Subcutaneous abdominal adipose tissue (tissue), 5 donors: ENCODE measurements at regions not wholly inside any gene's neighbourhood (a gene's known extent, or its start where the extent isn't known, plus 50 kb on each side); places are given as distances from the start of the nearest gene placed in this dataset.

Source experiments
- H3K27ac ChIP-seq: one replicate; pipeline ENCODE4 v1.7.0; 2013; ENCODE audit warnings: low read depth, mild to moderate bottlenecking, inconsistent platforms, low read length, moderate library complexity
- H3K27me3 ChIP-seq, 5 donors: one replicate each; pipeline ENCODE4 v1.7.0; 2013; ENCODE audit warnings: low read length in 5 of 5, inconsistent platforms in 1 of 5; ENCODE audit not compliant: control insufficient read depth in 5 of 5, insufficient read depth in 4 of 5
- H3K36me3 ChIP-seq, 5 donors: one replicate each; pipeline ENCODE4 v1.7.0; 2013; ENCODE audit warnings: low read length in 5 of 5; ENCODE audit not compliant: control insufficient read depth in 5 of 5, insufficient read depth in 5 of 5
- H3K4me1 ChIP-seq, 5 donors: one replicate each; pipeline ENCODE4 v1.7.0; 2013; ENCODE audit warnings: low read length in 5 of 5, mild to moderate bottlenecking in 3 of 5, moderate library complexity in 1 of 5; ENCODE audit not compliant: control insufficient read depth in 5 of 5, insufficient read depth in 5 of 5
- H3K4me3 ChIP-seq, 5 donors: one replicate each; pipeline ENCODE4 v1.7.0; 2013; ENCODE audit warnings: low read length in 5 of 5, low read depth in 1 of 5
- H3K9ac ChIP-seq, 5 donors: one replicate each; pipeline ENCODE4 v1.7.0; 2013; ENCODE audit warnings: low read length in 5 of 5, mild to moderate bottlenecking in 4 of 5, moderate library complexity in 3 of 5
- H3K9me3 ChIP-seq, 5 donors: one replicate each; pipeline ENCODE4 v1.7.0; 2013; ENCODE audit warnings: low read length in 5 of 5; ENCODE audit not compliant: control insufficient read depth in 5 of 5
- donor health status: healthy.
- donor health status: healthy.
- donor health status: healthy.
- donor health status: healthy.
- donor health status: healthy.

- H3K27ac ChIP-seq = no peak overlapping the region
- no peaks in the 10 kb centered on the region for H3K4me1 ChIP-seq
- no peaks in the 10 kb centered on the region for H3K36me3 ChIP-seq
Measured at GRCh38 chr5:153223376-153223775, 267.1 kb upstream of the GRIA1 start.

GRCh38 chr5:153224651-153225050 lies 265.8 kb upstream of the GRIA1 start:
- H3K27me3 ChIP-seq = no peaks in the 10 kb centered on the region
- no peak overlapping the region for H3K4me3 ChIP-seq
- H3K36me3 ChIP-seq = no peaks in the 10 kb centered on the region
- H3K4me1 ChIP-seq = no peaks in the 10 kb centered on the region
- no peak overlapping the region for H3K27ac ChIP-seq
- no peak overlapping the region for H3K9ac ChIP-seq
- no peaks in the 10 kb centered on the region for H3K9me3 ChIP-seq

More at GRCh38 chr5:153223376-153223775, 267.1 kb upstream of the GRIA1 start:
- no peak overlapping the region for H3K9ac ChIP-seq
- no peak overlapping the region for H3K4me3 ChIP-seq
- H3K27me3 ChIP-seq = no peaks in the 10 kb centered on the region
- peaks cover 0 to 5% (median 0%) of the 10 kb centered on the region in 5 donors for H3K9me3 ChIP-seq

GRCh38 chr5:153233933-153234332 lies 256.5 kb upstream of the GRIA1 start:
- Histone ChIP-seq H3K4me1 (no peaks in the 10 kb centered on the region), H3K36me3 (no peaks in the 10 kb centered on the region), H3K4me3 (no peak overlapping the region), H3K27me3 (no peaks in the 10 kb centered on the region), H3K9me3 (no peaks in the 10 kb centered on the region), H3K9ac (no peak overlapping the region), H3K27ac (no peak overlapping the region)

- Histone ChIP-seq H3K27ac (no peak overlapping the region), H3K36me3 (no peaks in the 10 kb centered on the region), H3K27me3 (no peaks in the 10 kb centered on the region), H3K9ac (no peak overlapping the region), H3K4me1 (no peaks in the 10 kb centered on the region), H3K9me3 (no peaks in the 10 kb centered on the region), H3K4me3 (no peak overlapping the region)
Measured at GRCh38 chr5:153236319-153236718, 254.2 kb upstream of the GRIA1 start.

- Histone ChIP-seq H3K4me1 (no peaks in the 10 kb centered on the region), H3K4me3 (no peak overlapping the region), H3K36me3 (no peaks in the 10 kb centered on the region), H3K27ac (no peak overlapping the region), H3K9ac (no peak overlapping the region), H3K9me3 (no peaks in the 10 kb centered on the region), H3K27me3 (no peaks in the 10 kb centered on the region)
Measured at GRCh38 chr5:153237671-153238332, 252.7 kb upstream of the GRIA1 start.

GRCh38 chr5:153257381-153257780 lies 233.1 kb upstream of the GRIA1 start:
- no peak overlapping the region for H3K4me3 ChIP-seq
- H3K36me3 ChIP-seq = no peaks in the 10 kb centered on the region
- H3K27me3 ChIP-seq = no peaks in the 10 kb centered on the region
- no peak overlapping the region for H3K9ac ChIP-seq
- H3K27ac ChIP-seq = no peak overlapping the region
- peaks cover 0 to 4% (median 0%) of the 10 kb centered on the region in 5 donors for H3K9me3 ChIP-seq
- H3K4me1 ChIP-seq = no peaks in the 10 kb centered on the region

GRCh38 chr5:153258469-153258868 lies 232.0 kb upstream of the GRIA1 start:
- Histone ChIP-seq H3K4me1 (no peaks in the 10 kb centered on the region), H3K9ac (no peak overlapping the region), H3K27ac (no peak overlapping the region), H3K9me3 (peaks cover 0 to 4% (median 0%) of the 10 kb centered on the region in 5 donors), H3K4me3 (no peak overlapping the region), H3K27me3 (no peaks in the 10 kb centered on the region), H3K36me3 (no peaks in the 10 kb centered on the region)

- H3K9ac ChIP-seq = no peak overlapping the region
- H3K4me3 ChIP-seq = no peak overlapping the region
- H3K36me3 ChIP-seq = no peaks in the 10 kb centered on the region
- H3K9me3 ChIP-seq = no peaks in the 10 kb centered on the region
- H3K27me3 ChIP-seq = no peaks in the 10 kb centered on the region
- H3K27ac ChIP-seq = no peak overlapping the region
- H3K4me1 ChIP-seq = no peaks in the 10 kb centered on the region
Measured at GRCh38 chr5:153267506-153267905, 223.0 kb upstream of the GRIA1 start.

GRCh38 chr5:153275695-153276094 lies 214.8 kb upstream of the GRIA1 start:
- Histone ChIP-seq H3K4me3 (no peak overlapping the region), H3K27me3 (no peaks in the 10 kb centered on the region), H3K36me3 (no peaks in the 10 kb centered on the region), H3K27ac (no peak overlapping the region), H3K9me3 (no peaks in the 10 kb centered on the region), H3K9ac (no peak overlapping the region), H3K4me1 (no peaks in the 10 kb centered on the region)

- no peaks in the 10 kb centered on the region for H3K4me1 ChIP-seq
- no peaks in the 10 kb centered on the region for H3K36me3 ChIP-seq
- no peaks in the 10 kb centered on the region for H3K27me3 ChIP-seq
- no peaks in the 10 kb centered on the region for H3K9me3 ChIP-seq
- no peak overlapping the region for H3K4me3 ChIP-seq
- no peak overlapping the region for H3K27ac ChIP-seq
- H3K9ac ChIP-seq = no peak overlapping the region
Measured at GRCh38 chr5:153276151-153276550, 214.3 kb upstream of the GRIA1 start.
